Upper lobe of left lung (tissue), 6 donors: ENCODE measurements at regions not wholly inside any gene's neighbourhood (a gene's known extent, or its start where the extent isn't known, plus 50 kb on each side); places are given as distances from the start of the nearest gene placed in this dataset.

Experiments
- ATAC-seq, 2 donors: fragments of 200-7000 bp; cut with Tn5 transposase; one replicate each; pipeline ENCODE4 v1.9.1; 2022; ENCODE audit warnings: mild to moderate bottlenecking in 2 of 2, moderate library complexity in 2 of 2; ENCODE audit not compliant: low FRiP score in 2 of 2
- DNase-seq, 2 donors: peaks; one replicate each; pipeline ENCODE4 v3.0.0-alpha.2; 2019 to 2020
- H3K27ac ChIP-seq, 4 donors: fragments of 200-600 bp; sonication (generic); one replicate each; pipeline ENCODE4 v1.5.1; 2016 to 2019
- H3K27me3 ChIP-seq, 4 donors: fragments of 200-600 bp; sonication (generic); one replicate each; pipeline ENCODE4 v1.5.1; 2017 to 2019
- H3K36me3 ChIP-seq, 4 donors: fragments of 200-600 bp; sonication (generic); one replicate each; pipeline ENCODE4 v1.5.1; 2016 to 2019
- H3K4me1 ChIP-seq, 4 donors: fragments of 200-600 bp; sonication (generic); one replicate each; pipeline ENCODE4 v1.5.1; 2018 to 2019
- H3K4me3 ChIP-seq, 4 donors: fragments of 200-600 bp; sonication (generic); one replicate each; pipeline ENCODE4 v1.5.1; 2017 to 2019; ENCODE audit warnings: mild to moderate bottlenecking in 2 of 4, moderate library complexity in 1 of 4
- H3K9me3 ChIP-seq, 4 donors: fragments of 200-600 bp; sonication (generic); one replicate each; pipeline ENCODE4 v1.5.1; 2018 to 2019
- CTCF ChIP-seq, 6 experiments: fragments of 450-650 bp in 4 of 6; fragments of 200-600 bp in 2 of 6; sonication (generic) in 2 of 6; IDR thresholded peaks; one replicate each; pipeline ENCODE4 v1.5.1; 2016 to 2019; ENCODE audit warnings: antibody characterized with exemption in 6 of 6
- EP300 ChIP-seq, 4 donors: sonication (generic); formaldehyde crosslinking; IDR thresholded peaks; one replicate each; pipeline ENCODE4 v1.5.1; 2017; ENCODE audit warnings: antibody characterized with exemption in 4 of 4, control low read depth in 2 of 4
- POLR2A ChIP-seq, 4 donors: fragments of 450-650 bp; IDR thresholded peaks; one replicate each; pipeline ENCODE4 v1.5.1; 2016 to 2017; ENCODE audit warnings: antibody characterized with exemption in 4 of 4, mild to moderate bottlenecking in 2 of 4
- POLR2AphosphoS5 ChIP-seq, 2 donors: sonication (generic); formaldehyde crosslinking; IDR thresholded peaks; one replicate each; pipeline ENCODE4 v1.5.1; 2017; ENCODE audit warnings: antibody characterized with exemption in 2 of 2
- WGBS, 2 donors: methylation state at CpG; one replicate each; pipeline ENCODE4 v1.1.5; 2017 to 2018; 5-methylcytosine and 5-hydroxymethylcytosine counted together
- donor health status: DM: no; HTN: no; CAD: no; lungs with moderate emphysema.
- donor health status: DM: no; HTN: yes; CAD: no; lungs with severe emphysema.

- 68 to 69% methylated on average over 3 of the region's 3 CpGs for WGBS, 2 donors
- DNase-seq (no peak), ATAC-seq (no peak)
- no peaks in the 10 kb centered on the region for H3K27me3 ChIP-seq
- no peak overlapping the region for H3K4me3 ChIP-seq
- no peak for TF ChIP-seq EP300 (IDR thresholded peaks at IDR 0.05)
- no peak for TF ChIP-seq POLR2AphosphoS5 (IDR thresholded peaks at IDR 0.05)
- no peak for TF ChIP-seq CTCF (IDR thresholded peaks at IDR 0.05)
- TF ChIP-seq POLR2A (IDR thresholded peaks at IDR 0.05) = no peak
- H3K9me3 ChIP-seq = no peaks in the 10 kb centered on the region
- H3K27ac ChIP-seq = no peak overlapping the region
- H3K4me1 ChIP-seq = no peaks in the 10 kb centered on the region
- H3K36me3 ChIP-seq = no peaks in the 10 kb centered on the region
Measured at GRCh38 chr2:167794554-167795255, 452.7 kb downstream of the STK39 start.

GRCh38 chr2:167793725-167794124 is 453.7 kb downstream of the STK39 start:
- H3K27ac ChIP-seq = no peak overlapping the region
- H3K4me1 ChIP-seq = no peaks in the 10 kb centered on the region
- DNase-seq (no peak), ATAC-seq (no peak)
- no peak overlapping the region for H3K4me3 ChIP-seq
- no peaks in the 10 kb centered on the region for H3K9me3 ChIP-seq
- WGBS, 2 donors = 85 to 87% methylated on average over 3 of the region's 3 CpGs
- H3K36me3 ChIP-seq = no peaks in the 10 kb centered on the region
- TF ChIP-seq CTCF (IDR thresholded peaks at IDR 0.05) (no peak), EP300 (IDR thresholded peaks at IDR 0.05) (no peak), POLR2AphosphoS5 (IDR thresholded peaks at IDR 0.05) (no peak), POLR2A (IDR thresholded peaks at IDR 0.05) (no peak)
- H3K27me3 ChIP-seq = no peaks in the 10 kb centered on the region

GRCh38 chr2:167792126-167792525 is 455.3 kb downstream of the STK39 start:
- H3K27ac ChIP-seq = no peak overlapping the region
- H3K27me3 ChIP-seq = no peaks in the 10 kb centered on the region
- DNase-seq (no peak), ATAC-seq (no peak)
- H3K36me3 ChIP-seq = no peaks in the 10 kb centered on the region
- H3K4me3 ChIP-seq = no peak overlapping the region
- TF ChIP-seq POLR2A (IDR thresholded peaks at IDR 0.05) = no peak
- WGBS, 2 donors = 94 to 100% methylated on average over 1 of the region's 1 CpG
- no peaks in the 10 kb centered on the region for H3K4me1 ChIP-seq
- no peaks in the 10 kb centered on the region for H3K9me3 ChIP-seq

- no peak for ATAC-seq
Measured at GRCh38 chr2:167790781-167791450, 456.5 kb downstream of the STK39 start.

GRCh38 chr2:167790189-167790588 is 457.2 kb downstream of the STK39 start:
- ATAC-seq (no peak), DNase-seq (no peak)
- Histone ChIP-seq H3K9me3 (no peaks in the 10 kb centered on the region), H3K27ac (no peak overlapping the region), H3K27me3 (no peaks in the 10 kb centered on the region), H3K36me3 (no peaks in the 10 kb centered on the region), H3K4me3 (no peak overlapping the region), H3K4me1 (no peaks in the 10 kb centered on the region)
- WGBS, 2 donors = 96 to 99% methylated on average over 4 of the region's 4 CpGs
- TF ChIP-seq POLR2AphosphoS5 (IDR thresholded peaks at IDR 0.05) (no peak), CTCF (IDR thresholded peaks at IDR 0.05) (no peak), EP300 (IDR thresholded peaks at IDR 0.05) (no peak), POLR2A (IDR thresholded peaks at IDR 0.05) (no peak)

More at GRCh38 chr2:167790781-167791450, 456.5 kb downstream of the STK39 start:
- DNase-seq = no peak
- H3K4me3 ChIP-seq = no peak overlapping the region
- no peaks in the 10 kb centered on the region for H3K4me1 ChIP-seq
- TF ChIP-seq CTCF (IDR thresholded peaks at IDR 0.05) (no peak), POLR2A (IDR thresholded peaks at IDR 0.05) (no peak)
- H3K9me3 ChIP-seq = no peaks in the 10 kb centered on the region
- no peak overlapping the region for H3K27ac ChIP-seq
- WGBS, 2 donors = 95% methylated on average over 4 of the region's 4 CpGs
- H3K27me3 ChIP-seq = no peaks in the 10 kb centered on the region
- H3K36me3 ChIP-seq = no peaks in the 10 kb centered on the region
